ENCODE measurements at regions not wholly inside any gene's neighbourhood (a gene's known extent, or its start where the extent isn't known, plus 50 kb on each side); places are given as distances from the start of the nearest gene placed in this dataset.

- no peak for DNase-seq (ENCODE audit: low read depth in 2 of 2)
- no peak overlapping the region for H3K4me3 ChIP-seq (replicated peaks in 1 of 2; ENCODE audit: low read depth in 2 of 2, low read length in 2 of 2)
- TF ChIP-seq CTCF (IDR thresholded peaks at IDR 0.05; ENCODE audit: low read depth, low read length): no peak
These were observed 138.4 kb upstream of the NFE2L3 start for GRCh38 chr7:26013551-26014083.

GRCh38 chr7:26022982-26023381, 129.0 kb upstream of the NFE2L3 start:
- no peak overlapping the region for H3K4me3 ChIP-seq (replicated peaks in 1 of 2; ENCODE audit: low read depth in 2 of 2, low read length in 2 of 2)
- DNase-seq (ENCODE audit: low read depth in 2 of 2): no peak
- no peak for TF ChIP-seq CTCF (IDR thresholded peaks at IDR 0.05; ENCODE audit: low read depth, low read length)

- TF ChIP-seq CTCF (IDR thresholded peaks at IDR 0.05; ENCODE audit: low read depth, low read length): no peak
- no peak overlapping the region for H3K4me3 ChIP-seq (replicated peaks in 1 of 2; ENCODE audit: low read depth in 2 of 2, low read length in 2 of 2)
- DNase-seq (ENCODE audit: low read depth in 2 of 2): no peak
These were observed 122.1 kb upstream of the NFE2L3 start for GRCh38 chr7:26029911-26030310.

- no peak for DNase-seq (ENCODE audit: low read depth in 2 of 2)
- no peak overlapping the region for H3K4me3 ChIP-seq (replicated peaks in 1 of 2; ENCODE audit: low read depth in 2 of 2, low read length in 2 of 2)
- no peak for TF ChIP-seq CTCF (IDR thresholded peaks at IDR 0.05; ENCODE audit: low read depth, low read length)
These were observed 117.6 kb upstream of the NFE2L3 start for GRCh38 chr7:26034391-26034790.

- no peak overlapping the region for H3K4me3 ChIP-seq (replicated peaks in 1 of 2; ENCODE audit: low read depth in 2 of 2, low read length in 2 of 2)
- no peak for DNase-seq (ENCODE audit: low read depth in 2 of 2)
- no peak for TF ChIP-seq CTCF (IDR thresholded peaks at IDR 0.05; ENCODE audit: low read depth, low read length)
These were observed 116.4 kb upstream of the NFE2L3 start for GRCh38 chr7:26035552-26035951.

GRCh38 chr7:26036092-26036491, 115.9 kb upstream of the NFE2L3 start:
- DNase-seq (ENCODE audit: low read depth in 2 of 2): no peak

More at GRCh38 chr7:26036092-26036491, 115.9 kb upstream of the NFE2L3 start:
- TF ChIP-seq CTCF (IDR thresholded peaks at IDR 0.05; ENCODE audit: low read depth, low read length): no peak
- no peak overlapping the region for H3K4me3 ChIP-seq (replicated peaks in 1 of 2; ENCODE audit: low read depth in 2 of 2, low read length in 2 of 2)
